ENCODE measurements at regions not wholly inside any gene's neighbourhood (a gene's known extent, or its start where the extent isn't known, plus 50 kb on each side); places are given as distances from the start of the nearest gene placed in this dataset.
"Not testable (repeated sequence)": the region's sequence is repeated elsewhere in the genome, so short reads cannot be mapped to it uniquely, and the experiment has no call there.

- DNase-seq (ENCODE audit: low read depth in 1 of 2, low spot score in 1 of 2): no peak
- no peak for TF ChIP-seq JUND (IDR thresholded peaks at IDR 0.05; ENCODE audit: low read depth)
- in situ Hi-C loops (cut with HindIII; ENCODE audit: low pct_unique_long_range_greater_than_20kb, low sequenced_read_pairs): no loop called here
These were observed 74.1 kb upstream of the PRR23C start for GRCh38 chr3:139118835-139119234.

GRCh38 chr3:139119331-139120025, 74.8 kb upstream of the PRR23C start:
- in situ Hi-C loops (cut with HindIII; ENCODE audit: low pct_unique_long_range_greater_than_20kb, low sequenced_read_pairs): no loop called here
- DNase-seq (ENCODE audit: low read depth in 1 of 2, low spot score in 1 of 2): no peak
- no peak for TF ChIP-seq JUND (IDR thresholded peaks at IDR 0.05; ENCODE audit: low read depth)

- TF ChIP-seq JUND (IDR thresholded peaks at IDR 0.05; ENCODE audit: low read depth): no peak
- in situ Hi-C loops (cut with HindIII; ENCODE audit: low pct_unique_long_range_greater_than_20kb, low sequenced_read_pairs): no loop called here
- no peak for DNase-seq (ENCODE audit: low read depth in 1 of 2, low spot score in 1 of 2)
These were observed 75.7 kb upstream of the PRR23C start for GRCh38 chr3:139120086-139121056.

- in situ Hi-C loops (cut with HindIII; ENCODE audit: low pct_unique_long_range_greater_than_20kb, low sequenced_read_pairs): no loop called here
- no peak for TF ChIP-seq JUND (IDR thresholded peaks at IDR 0.05; ENCODE audit: low read depth)
- DNase-seq (ENCODE audit: low read depth in 1 of 2, low spot score in 1 of 2): no peak
These were observed 77.0 kb upstream of the PRR23C start for GRCh38 chr3:139121513-139122220.

- DNase-seq (ENCODE audit: low read depth in 1 of 2, low spot score in 1 of 2): no peak
- no peak for TF ChIP-seq JUND (IDR thresholded peaks at IDR 0.05; ENCODE audit: low read depth)
- in situ Hi-C loops (cut with HindIII; ENCODE audit: low pct_unique_long_range_greater_than_20kb, low sequenced_read_pairs): no loop called here
These were observed 77.5 kb upstream of the PRR23C start for GRCh38 chr3:139122221-139122581.

- no peak for TF ChIP-seq JUND (IDR thresholded peaks at IDR 0.05; ENCODE audit: low read depth)
- DNase-seq (ENCODE audit: low read depth in 1 of 2, low spot score in 1 of 2): no peak
- in situ Hi-C loops (cut with HindIII; ENCODE audit: low pct_unique_long_range_greater_than_20kb, low sequenced_read_pairs): no loop called here
These were observed 77.9 kb upstream of the PRR23C start for GRCh38 chr3:139122612-139123011.

- in situ Hi-C loops (cut with HindIII; ENCODE audit: low pct_unique_long_range_greater_than_20kb, low sequenced_read_pairs): no loop called here
- DNase-seq (ENCODE audit: low read depth in 1 of 2, low spot score in 1 of 2): no peak
- TF ChIP-seq JUND (IDR thresholded peaks at IDR 0.05; ENCODE audit: low read depth): no peak
These were observed 78.8 kb upstream of the PRR23C start for GRCh38 chr3:139123377-139124095.

- TF ChIP-seq JUND (IDR thresholded peaks at IDR 0.05; ENCODE audit: low read depth): no peak
- in situ Hi-C loops (cut with HindIII; ENCODE audit: low pct_unique_long_range_greater_than_20kb, low sequenced_read_pairs): no loop called here
- DNase-seq (ENCODE audit: low read depth in 1 of 2, low spot score in 1 of 2): no peak
These were observed 79.5 kb upstream of the PRR23C start for GRCh38 chr3:139124197-139124596.

- in situ Hi-C loops (cut with HindIII; ENCODE audit: low pct_unique_long_range_greater_than_20kb, low sequenced_read_pairs): no loop called here
- DNase-seq (ENCODE audit: low read depth in 1 of 2, low spot score in 1 of 2): no peak
- TF ChIP-seq JUND (IDR thresholded peaks at IDR 0.05; ENCODE audit: low read depth): no peak
These were observed 82.4 kb upstream of the PRR23C start for GRCh38 chr3:139127101-139127500.

- DNase-seq (ENCODE audit: low read depth in 1 of 2, low spot score in 1 of 2); in situ Hi-C loops (cut with HindIII; ENCODE audit: low pct_unique_long_range_greater_than_20kb, low sequenced_read_pairs): not testable (repeated sequence)
These were observed 82.9 kb upstream of the PRR23C start for GRCh38 chr3:139127629-139128028.

- TF ChIP-seq JUND (IDR thresholded peaks at IDR 0.05; ENCODE audit: low read depth): no peak
- DNase-seq (ENCODE audit: low read depth in 1 of 2, low spot score in 1 of 2): no peak
- in situ Hi-C loops (cut with HindIII; ENCODE audit: low pct_unique_long_range_greater_than_20kb, low sequenced_read_pairs): no loop called here
These were observed 84.1 kb upstream of the PRR23C start for GRCh38 chr3:139128803-139129202.

GRCh38 chr3:139129892-139130291, 85.2 kb upstream of the PRR23C start:
- in situ Hi-C loops (cut with HindIII; ENCODE audit: low pct_unique_long_range_greater_than_20kb, low sequenced_read_pairs): no loop called here
- TF ChIP-seq JUND (IDR thresholded peaks at IDR 0.05; ENCODE audit: low read depth): no peak
- no peak for DNase-seq (ENCODE audit: low read depth in 1 of 2, low spot score in 1 of 2)
